Panc1 (cell line): ENCODE measurements at regions not wholly inside any gene's neighbourhood (a gene's known extent, or its start where the extent isn't known, plus 50 kb on each side); places are given as distances from the start of the nearest gene placed in this dataset.

Experiments
- ATAC-seq: fragments of 200-7000 bp; cut with Tn5 transposase; 2 replicates; pipeline ENCODE4 v1.9.1; 2020; ENCODE audit warnings: mild to moderate bottlenecking, moderate library complexity
- BruUV-seq: library from RNA; stranded (reverse); fragments of 400-500 nt; replicated peaks from 2 replicates; lab custom pipeline; 2021; lab: Mats Ljungman, UMichigan
- CTCF ChIA-PET: fragments of 300-600 bp; sonication (Branson Sonifier 250); formaldehyde crosslinking; loops from one replicate; lab custom pipeline; 2022; ENCODE audit warnings: antibody characterized with exemption; lab: Charles Lee
- POLR2A ChIA-PET: fragments of 300-600 bp; sonication (Branson Sonifier 250); formaldehyde crosslinking; loops from one replicate; lab custom pipeline; 2022; ENCODE audit warnings: antibody characterized with exemption; lab: Charles Lee
- DNase-seq: peaks from one replicate; pipeline ENCODE4 v3.0.0-alpha.2; 2010; ENCODE audit warnings: low read depth, low spot score
- H3K27ac ChIP-seq: 2 replicates; pipeline ENCODE4 v1.5.1; 2011; ENCODE audit warnings: mild to moderate bottlenecking, low read length, inconsistent platforms
- H3K27me3 ChIP-seq: fragments of 200-500 bp; sonication (Bioruptor generic); 2 replicates; pipeline ENCODE4 v1.6.0; 2014; ENCODE audit warnings: low read length, inconsistent platforms; ENCODE audit not compliant: control insufficient read depth, insufficient read depth
- H3K36me3 ChIP-seq: fragments of 200-500 bp; sonication (Bioruptor generic); 2 replicates; pipeline ENCODE4 v1.5.1; 2014; ENCODE audit warnings: inconsistent platforms, mild to moderate bottlenecking, low read length, moderate library complexity; ENCODE audit not compliant: control insufficient read depth, insufficient read depth
- H3K4me1 ChIP-seq: 2 replicates; pipeline ENCODE4 v1.5.1; 2011; ENCODE audit warnings: inconsistent platforms, mild to moderate bottlenecking, low read length, moderate library complexity; ENCODE audit not compliant: control insufficient read depth, insufficient read depth
- H3K4me3 ChIP-seq, 2 experiments: 2 replicates each; pipeline ENCODE4 v1.5.1; 2011 to 2012; ENCODE audit warnings: low read depth in 2 of 2, low read length in 2 of 2, mild to moderate bottlenecking in 2 of 2, inconsistent platforms in 1 of 2, moderate library complexity in 1 of 2
- H3K9me3 ChIP-seq: fragments of 200-500 bp; sonication (Bioruptor generic); 2 replicates; pipeline ENCODE4 v1.5.1; 2014; ENCODE audit warnings: low read depth, mild to moderate bottlenecking, inconsistent platforms, low read length, moderate library complexity; ENCODE audit not compliant: control insufficient read depth, insufficient read depth
- CTCF ChIP-seq: fragments of 450-650 bp; IDR thresholded peaks from 2 replicates; pipeline ENCODE4 v1.5.1; 2017; ENCODE audit warnings: mild to moderate bottlenecking
- POLR2AphosphoS5 ChIP-seq: IDR thresholded peaks from 2 replicates; pipeline ENCODE4 v1.6.1; 2012; ENCODE audit warnings: mild to moderate bottlenecking, low read depth, low read length, moderate library complexity
- REST ChIP-seq, 2 experiments: IDR thresholded peaks; 2 replicates each; pipeline ENCODE4 v1.6.1; 2011 to 2012; ENCODE audit warnings: low read depth in 2 of 2, control low read depth in 1 of 2, low read length in 1 of 2, mild to moderate bottlenecking in 1 of 2, moderate library complexity in 1 of 2; ENCODE audit not compliant: insufficient read depth in 1 of 2
- SIN3A ChIP-seq: IDR thresholded peaks from 2 replicates; pipeline ENCODE4 v1.6.1; 2012; ENCODE audit warnings: low read depth, mild to moderate bottlenecking, low read length, moderate library complexity, borderline replicate concordance; ENCODE audit not compliant: insufficient read depth
- TCF7L2 ChIP-seq: IDR thresholded peaks from 2 replicates; pipeline ENCODE4 v1.6.1; 2011; ENCODE audit warnings: mild to moderate bottlenecking, low read depth, low read length, inconsistent platforms
- in situ Hi-C: cut with HindIII; loops from 2 replicates; pipeline ENCODE4 v1.10.0; 2016; ENCODE audit warnings: low sequenced_read_pairs, low pct_unique_long_range_greater_than_20kb
- intact Hi-C: fragments of 100-400 bp; cut with micrococcal nuclease; formaldehyde crosslinking; loops from one replicate; pipeline ENCODE4 v1.10.0; 2022; ENCODE audit not compliant: unreplicated experiment

GRCh38 chr1:72896256-72896655 lies 613.9 kb upstream of the NEGR1 start:
- ChIA-PET POLR2A (no interaction called here), CTCF (no interaction called here)
- DNase-seq: no peak
- ATAC-seq: no peak
- Histone ChIP-seq H3K27ac (no peak overlapping the region), H3K9me3 (no peaks in the 10 kb centered on the region; the same call in 1 of the 2 replicates), H3K36me3 (no peaks in the 10 kb centered on the region), H3K4me3 (no peak overlapping the region), H3K27me3 (no peaks in the 10 kb centered on the region), H3K4me1 (no peaks in the 10 kb centered on the region)
- TF ChIP-seq CTCF (no peak), POLR2AphosphoS5 (no peak), REST (IDR thresholded peaks at IDR 0.05; ENCODE audit: insufficient read depth in 1 of 2, low read depth in 2 of 2, low read length in 1 of 2) (no peak), TCF7L2 (no peak), SIN3A (no peak)
- in situ Hi-C loops (no loop called here), intact Hi-C loops (no loop called here)
- no TSS peak for BruUV-seq

- no peaks in the 10 kb centered on the region for H3K36me3 ChIP-seq
- POLR2A ChIA-PET: no interaction called here
- H3K4me3 ChIP-seq: no peak overlapping the region
- in situ Hi-C loops: no loop called here
- H3K27ac ChIP-seq: no peak overlapping the region
- H3K4me1 ChIP-seq: no peaks in the 10 kb centered on the region
- TF ChIP-seq CTCF (no peak), POLR2AphosphoS5 (no peak), REST (IDR thresholded peaks at IDR 0.05; ENCODE audit: insufficient read depth in 1 of 2, low read depth in 2 of 2, low read length in 1 of 2) (no peak)
- CTCF ChIA-PET: no interaction called here
- ATAC-seq (no peak), DNase-seq (no peak)
- intact Hi-C loops: no loop called here
- BruUV-seq: no TSS peak
- no peaks in the 10 kb centered on the region for H3K27me3 ChIP-seq
- H3K9me3 ChIP-seq: no peaks in the 10 kb centered on the region
Measured at GRCh38 chr1:72892461-72892860, 610.1 kb upstream of the NEGR1 start.
